NCI-H2227 treated with DMSO at 0.1 percent for 48 hours (cell line): ENCODE measurements at regions not wholly inside any gene's neighbourhood (a gene's known extent, or its start where the extent isn't known, plus 50 kb on each side); places are given as distances from the start of the nearest gene placed in this dataset.

Experiments used
- DNase-seq: peaks from one replicate; lab custom pipeline; 2025; lab: John Stamatoyannopoulos, UW

GRCh38 chr1:56417646-56418045 lies 161.7 kb downstream of the PLPP3 start:
- DNase-seq, result no peak

DNA sequence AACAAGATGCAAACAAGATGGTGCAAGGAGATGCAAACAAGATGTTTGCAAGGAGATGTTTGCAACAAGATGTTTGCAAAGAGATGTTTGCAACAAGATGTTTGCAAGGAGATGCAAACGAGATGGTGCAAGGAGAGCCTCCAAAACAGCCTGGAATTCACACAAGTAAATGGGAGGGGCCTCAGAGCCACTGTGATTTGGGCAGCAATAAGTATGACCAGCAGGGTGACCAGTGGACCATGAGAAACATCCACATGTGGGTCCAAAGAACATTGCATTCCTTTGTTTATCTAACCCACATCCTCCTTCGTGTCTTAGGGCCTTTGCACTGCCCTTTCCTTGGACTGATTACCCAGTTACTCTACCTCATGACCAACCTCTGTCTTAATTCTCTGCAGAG lies 162.9 kb downstream of the PLPP3 start:
- no peak for DNase-seq

- DNase-seq, result no peak
These were observed 163.6 kb downstream of the PLPP3 start for GRCh38 chr1:56415720-56416119.

- no peak for DNase-seq
These were observed 164.1 kb downstream of the PLPP3 start for GRCh38 chr1:56415258-56415657.

- DNase-seq, result no peak
These were observed 164.6 kb downstream of the PLPP3 start for GRCh38 chr1:56414728-56415224.

DNA sequence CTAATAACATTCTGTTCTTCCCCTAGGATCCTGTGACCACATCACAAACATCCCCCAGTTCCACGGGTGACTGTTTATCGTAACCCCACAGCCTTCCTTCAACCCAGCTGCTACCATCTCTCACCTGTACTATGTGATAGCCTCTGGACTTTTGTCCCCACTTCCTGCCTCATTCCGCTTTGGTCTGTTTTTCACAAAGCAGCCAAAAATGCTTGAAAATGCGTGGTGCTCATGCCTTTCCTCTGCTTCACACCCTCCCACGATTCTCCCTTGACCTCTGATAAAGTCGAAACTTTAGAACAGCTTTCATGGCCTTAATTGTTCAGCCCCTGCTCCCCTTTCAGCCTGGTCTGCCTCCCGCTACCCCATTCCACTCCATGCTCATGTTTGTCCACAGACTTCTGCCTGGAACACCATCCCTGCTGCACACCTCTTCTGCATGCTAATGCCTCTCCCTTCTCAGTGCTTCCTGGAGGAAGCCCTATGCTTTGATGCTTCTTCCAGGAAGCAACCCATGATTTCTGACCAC lies 165.6 kb downstream of the PLPP3 start:
- no peak for DNase-seq

GRCh38 chr1:56411484-56412180 lies 167.7 kb downstream of the PLPP3 start:
- DNase-seq, result no peak

DNA sequence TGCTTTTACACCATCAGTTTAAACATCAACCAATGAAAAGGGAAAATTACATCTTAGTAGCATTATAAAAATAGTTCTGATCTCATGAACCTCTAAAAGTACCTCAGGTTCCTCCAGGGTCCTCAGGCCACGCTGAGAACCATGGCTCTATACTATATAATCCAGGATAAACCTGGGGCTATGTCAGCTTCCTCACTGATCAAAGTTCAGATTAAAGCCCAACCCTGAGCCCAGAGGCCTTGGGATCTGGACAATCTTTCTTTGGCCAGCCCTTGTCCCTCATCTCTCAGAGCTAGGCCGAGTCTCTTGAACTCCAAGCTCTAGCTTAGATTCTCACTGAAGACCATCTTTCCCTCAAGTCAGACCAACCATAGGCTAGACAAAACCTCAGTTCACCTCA lies 168.3 kb downstream of the PLPP3 start:
- no peak for DNase-seq

DNA sequence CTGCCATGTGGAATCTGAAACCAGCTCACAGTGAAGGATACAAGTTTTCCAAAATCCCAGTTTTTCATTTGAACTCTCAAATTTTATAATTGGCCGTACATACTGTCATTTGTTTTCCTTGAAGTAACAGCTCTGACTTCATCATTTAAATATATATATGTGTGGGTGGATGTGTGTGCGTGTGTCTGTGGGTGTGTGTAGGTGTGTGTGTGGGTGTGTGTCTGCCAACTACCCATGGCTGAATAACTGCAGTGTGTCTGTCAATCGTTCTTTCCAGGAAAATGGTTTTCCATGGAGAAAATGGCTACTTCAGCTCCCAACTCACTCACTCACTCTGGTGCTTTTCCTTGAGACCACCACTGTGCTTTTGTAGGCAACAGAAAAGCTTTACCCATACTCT lies 169.0 kb downstream of the PLPP3 start:
- no peak for DNase-seq

DNA sequence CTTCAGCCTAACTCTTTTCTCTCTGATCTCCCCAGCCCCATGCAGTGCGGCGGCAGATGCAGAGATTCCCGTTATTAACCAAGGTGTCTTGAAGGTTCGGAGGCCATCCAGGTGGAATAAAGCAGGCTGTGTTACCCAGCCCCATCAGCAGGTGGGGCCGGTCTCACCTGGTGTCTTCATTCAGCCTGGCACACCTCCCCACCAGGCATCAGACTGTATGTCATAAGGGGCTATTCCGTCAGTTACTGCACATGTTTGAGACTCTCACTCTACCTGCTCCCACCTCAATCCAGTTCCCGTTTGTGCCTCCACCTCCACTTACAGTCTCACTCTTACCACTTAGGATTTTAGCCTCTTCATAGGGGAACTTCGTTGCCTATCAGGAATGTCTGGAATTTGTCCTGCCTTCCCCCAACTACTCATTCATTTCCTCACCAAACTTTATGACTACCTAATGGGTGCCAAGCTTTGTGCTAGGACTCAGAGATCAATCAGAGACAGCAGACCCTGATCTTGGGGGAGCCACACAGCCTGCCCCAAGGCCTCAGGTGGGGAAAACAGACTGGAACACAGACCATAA lies 170.2 kb downstream of the PLPP3 start:
- no peak for DNase-seq

DNA sequence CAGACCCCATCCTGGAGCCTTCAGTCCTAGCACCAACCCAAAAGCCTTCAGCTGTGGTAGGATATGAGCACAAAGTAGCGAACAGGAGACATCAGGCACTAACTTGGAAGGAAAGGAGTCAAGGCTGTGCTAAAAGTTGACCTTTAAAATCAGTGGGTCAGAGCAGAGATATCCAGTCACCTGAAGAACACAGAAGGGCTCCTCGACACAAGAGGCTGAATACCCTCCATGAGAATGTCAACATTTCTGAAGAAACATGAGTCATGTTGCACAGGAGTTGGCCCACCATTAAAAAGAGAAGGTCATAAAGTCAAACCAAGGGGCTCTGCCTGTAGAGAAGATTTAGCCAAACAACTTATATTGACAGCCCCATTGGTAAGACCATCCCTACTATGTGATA lies 172.5 kb downstream of the PLPP3 start:
- DNase-seq, result no peak

DNA sequence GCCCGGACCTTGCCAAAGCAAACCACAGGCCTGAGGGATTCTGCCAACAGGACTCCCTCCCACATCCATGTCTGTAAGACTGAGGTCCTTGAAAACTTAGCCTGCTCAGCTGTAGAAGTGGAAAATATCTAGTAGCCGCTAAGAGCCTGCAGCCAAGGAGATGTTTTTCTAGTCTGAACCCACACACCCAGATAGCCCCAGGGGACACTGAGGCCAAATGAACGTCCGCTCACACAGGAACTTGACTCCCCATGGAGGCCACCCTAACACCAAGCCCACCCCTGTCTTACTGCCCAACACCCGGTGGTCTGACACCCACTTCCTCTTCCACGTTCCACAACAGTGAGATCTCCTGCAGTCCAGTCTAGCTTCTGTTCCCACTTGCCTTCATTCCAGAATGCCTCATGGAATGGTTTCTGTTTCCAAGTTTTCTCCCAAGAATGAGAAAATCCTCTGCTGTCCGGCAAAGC lies 174.8 kb downstream of the PLPP3 start:
- no peak for DNase-seq

DNA sequence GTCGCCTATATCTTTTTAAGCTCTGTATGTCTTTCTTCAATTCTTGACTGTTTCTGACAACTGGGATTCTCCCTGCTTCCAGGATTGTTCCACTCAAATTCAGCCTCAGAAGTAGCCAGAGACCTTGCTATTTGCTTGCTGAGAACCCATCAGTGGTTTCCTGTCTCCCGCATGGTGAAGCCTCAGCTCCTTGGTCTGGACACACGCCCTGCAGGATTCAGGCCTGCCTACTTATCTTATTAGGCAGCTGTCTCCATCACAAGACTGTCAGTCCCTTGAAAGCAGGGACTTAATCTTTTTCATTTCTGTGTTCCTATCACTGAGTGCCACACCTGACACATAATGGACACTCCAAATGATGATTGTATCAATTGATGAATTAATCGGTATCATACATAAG lies 175.3 kb downstream of the PLPP3 start:
- no peak for DNase-seq

- DNase-seq, result no peak
These were observed 176.0 kb downstream of the PLPP3 start for GRCh38 chr1:56403321-56403720.

DNA sequence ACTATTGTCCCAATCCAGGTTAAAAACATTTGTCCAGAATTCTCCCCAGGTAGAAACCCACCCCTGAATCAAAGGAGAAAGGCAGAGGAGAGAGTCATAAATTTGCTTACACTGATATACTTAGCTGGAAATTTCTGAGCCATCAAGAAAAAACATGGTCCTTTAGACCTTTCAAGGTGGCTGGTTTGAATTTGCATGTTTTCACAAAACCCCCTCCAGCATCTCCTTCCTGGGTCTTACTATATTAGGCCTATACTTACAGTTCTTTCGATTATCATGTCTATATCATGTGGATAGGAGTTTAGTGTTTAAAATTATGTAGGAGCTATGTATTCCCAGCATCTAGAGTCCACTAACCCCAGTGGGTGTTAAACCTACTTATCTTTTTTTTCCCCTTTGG lies 178.2 kb downstream of the PLPP3 start:
- DNase-seq, result no peak

GRCh38 chr1:56400526-56400925 lies 178.8 kb downstream of the PLPP3 start:
- DNase-seq, result no peak

DNA sequence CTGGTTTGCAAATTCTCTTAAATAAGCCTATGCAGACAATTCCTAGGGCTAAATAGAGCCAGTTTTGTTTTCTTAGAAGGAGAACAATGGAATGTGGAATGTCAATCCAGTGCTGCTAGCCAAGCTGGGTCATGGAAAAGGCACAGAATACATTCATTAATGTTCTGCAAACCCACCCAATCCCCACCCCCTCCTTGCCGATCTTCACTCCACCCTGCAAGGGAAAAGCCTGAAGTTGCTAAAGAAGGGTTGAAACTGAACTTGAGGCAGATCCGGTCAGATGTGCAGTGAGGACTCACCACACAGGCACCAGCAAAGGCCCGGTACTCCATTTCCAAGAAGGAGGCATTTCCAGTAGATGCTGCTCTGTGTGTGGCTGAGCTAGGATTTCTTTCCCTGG lies 179.6 kb downstream of the PLPP3 start:
- DNase-seq, result no peak

DNA sequence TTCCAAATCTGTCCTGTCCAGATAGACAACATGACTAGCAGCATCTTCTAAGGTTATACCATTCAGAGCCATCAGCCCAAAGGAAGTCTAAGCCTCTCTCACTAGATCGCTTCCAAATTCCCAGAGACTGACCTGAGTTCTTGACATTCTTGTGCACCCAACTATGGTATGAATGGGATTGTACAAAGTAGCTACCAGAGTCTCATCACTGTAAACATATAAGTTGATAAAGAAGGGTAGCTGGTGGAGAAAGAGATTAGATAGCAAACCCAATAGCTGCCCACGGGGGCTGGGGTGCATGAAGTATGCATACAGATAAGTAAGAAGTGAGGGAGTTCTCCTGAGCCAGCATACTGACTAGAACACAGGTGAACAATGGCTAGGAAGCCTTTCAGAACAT lies 180.0 kb downstream of the PLPP3 start:
- no peak for DNase-seq

DNA sequence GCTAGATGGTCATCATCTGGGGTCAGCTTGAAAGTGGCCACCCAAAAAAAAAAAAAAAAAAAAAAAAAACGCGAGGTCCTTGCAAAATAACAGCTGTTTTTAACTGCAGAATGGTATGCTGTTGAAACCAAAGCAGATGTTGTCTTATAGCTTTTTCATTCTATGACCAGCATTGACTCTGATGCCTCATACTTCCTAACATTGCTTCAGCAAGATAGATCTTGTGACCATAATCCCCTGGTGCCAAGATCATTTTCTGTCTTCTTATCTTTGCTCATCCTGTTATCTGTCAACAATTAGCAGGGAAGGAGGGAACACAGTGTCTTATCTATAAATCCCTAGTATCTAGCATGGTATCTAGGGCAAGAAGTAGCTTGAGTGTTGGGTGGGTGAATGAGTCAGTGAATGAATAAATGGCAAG lies 181.5 kb downstream of the PLPP3 start:
- no peak for DNase-seq

DNA sequence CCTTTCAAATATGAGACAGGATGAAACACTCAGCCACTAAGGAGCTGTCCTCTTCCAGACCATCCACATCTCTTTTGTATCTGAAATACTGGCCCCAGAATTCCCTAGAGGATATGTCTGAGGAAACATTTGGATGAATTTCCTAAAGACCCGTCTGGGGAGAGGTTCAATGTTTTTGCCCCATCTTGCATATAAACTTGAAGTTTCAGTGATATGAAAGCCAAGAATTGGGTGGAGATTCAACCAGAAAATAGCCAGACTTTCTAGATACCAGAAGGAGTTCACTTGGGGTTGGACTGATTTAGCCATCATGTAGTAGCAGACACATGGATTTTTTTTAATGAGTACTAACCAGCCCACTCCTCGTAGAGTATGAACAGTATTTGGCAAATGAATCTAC lies 182.0 kb downstream of the PLPP3 start:
- DNase-seq, result no peak

- DNase-seq, result no peak
These were observed 182.8 kb downstream of the PLPP3 start for GRCh38 chr1:56396581-56396980.

GRCh38 chr1:56395776-56396175 lies 183.6 kb downstream of the PLPP3 start:
- DNase-seq, result no peak

- no peak for DNase-seq
These were observed 185.1 kb downstream of the PLPP3 start for GRCh38 chr1:56394298-56394697.
